Calu3 (cell line): ENCODE measurements at regions not wholly inside any gene's neighbourhood (a gene's known extent, or its start where the extent isn't known, plus 50 kb on each side); places are given as distances from the start of the nearest gene placed in this dataset.

Experiments used
- BruUV-seq: library from RNA; stranded (reverse); fragments of 400-500 nt; replicated peaks from 2 replicates; lab custom pipeline; 2021; lab: Mats Ljungman, UMichigan
- CTCF ChIA-PET: fragments of 300-600 bp; sonication (Branson Sonifier 250); formaldehyde crosslinking; loops from one replicate; lab custom pipeline; 2022; ENCODE audit warnings: antibody characterized with exemption; lab: Charles Lee
- DNase-seq: peaks from one replicate; pipeline ENCODE4 v3.0.0; 2022
- H3K27ac Mint-ChIP-seq: one replicate; pipeline ENCODE4 v1.8.0; 2022; ENCODE audit warnings: mixed read lengths; ENCODE audit not compliant: unreplicated experiment
- H3K27me3 Mint-ChIP-seq: one replicate; pipeline ENCODE4 v1.8.0; 2022; ENCODE audit warnings: mixed read lengths; ENCODE audit not compliant: unreplicated experiment
- H3K36me3 Mint-ChIP-seq: one replicate; pipeline ENCODE4 v1.8.0; 2022; ENCODE audit warnings: mild to moderate bottlenecking, moderate library complexity, mixed read lengths; ENCODE audit not compliant: insufficient read depth, unreplicated experiment
- H3K4me1 Mint-ChIP-seq: one replicate; pipeline ENCODE4 v1.8.0; 2022; ENCODE audit warnings: mild to moderate bottlenecking, low read depth, mixed read lengths; ENCODE audit not compliant: unreplicated experiment
- H3K4me3 Mint-ChIP-seq: one replicate; pipeline ENCODE4 v1.8.0; 2022; ENCODE audit warnings: mild to moderate bottlenecking, low read depth, moderate library complexity, mixed read lengths; ENCODE audit not compliant: unreplicated experiment
- H3K9me3 Mint-ChIP-seq: one replicate; pipeline ENCODE4 v1.8.0; 2022; ENCODE audit warnings: low read depth, mixed read lengths; ENCODE audit not compliant: unreplicated experiment
- CTCF ChIP-seq: fragments of 200-600 bp; IDR thresholded peaks from one replicate; pipeline ENCODE4 v1.8.0; 2022; ENCODE audit warnings: antibody characterized with exemption; ENCODE audit not compliant: unreplicated experiment
- intact Hi-C: fragments of 100-400 bp; cut with micrococcal nuclease; formaldehyde crosslinking; loops from one replicate; pipeline ENCODE4 v1.10.0; 2022; ENCODE audit not compliant: unreplicated experiment

GRCh38 chr14:82239223-82239622 is 705.6 kb upstream of the SEL1L start:
- no peak for DNase-seq
- BruUV-seq: no TSS peak
- no peak for TF ChIP-seq CTCF
- Mint-ChIP-seq H3K4me1 (no peaks in the 10 kb centered on the region), H3K9me3 (peaks cover 11% of the 10 kb centered on the region), H3K27ac (no peak overlapping the region), H3K4me3 (no peak overlapping the region), H3K27me3 (no peaks in the 10 kb centered on the region), H3K36me3 (no peaks in the 10 kb centered on the region)
- intact Hi-C loops: no loop called here
- CTCF ChIA-PET: no interaction called here

- intact Hi-C loops: no loop called here
- Mint-ChIP-seq H3K9me3 (peaks cover 11% of the 10 kb centered on the region), H3K4me1 (no peaks in the 10 kb centered on the region), H3K36me3 (no peaks in the 10 kb centered on the region), H3K27me3 (no peaks in the 10 kb centered on the region), H3K4me3 (no peak overlapping the region), H3K27ac (no peak overlapping the region)
- no peak for TF ChIP-seq CTCF
- CTCF ChIA-PET: no interaction called here
- no TSS peak for BruUV-seq
- DNase-seq: no peak
Observed at GRCh38 chr14:82244791-82245190, 711.1 kb upstream of the SEL1L start.

GRCh38 chr14:82251494-82251893 is 717.8 kb upstream of the SEL1L start:
- no peak overlapping the region for H3K4me3 Mint-ChIP-seq
- no peaks in the 10 kb centered on the region for H3K27me3 Mint-ChIP-seq
- no peak overlapping the region for H3K27ac Mint-ChIP-seq
- peaks cover 9% of the 10 kb centered on the region for H3K9me3 Mint-ChIP-seq
- H3K4me1 Mint-ChIP-seq: no peaks in the 10 kb centered on the region
- intact Hi-C loops: no loop called here
- CTCF ChIA-PET: no interaction called here
- no peak for DNase-seq
- TF ChIP-seq CTCF: no peak
- H3K36me3 Mint-ChIP-seq: no peaks in the 10 kb centered on the region
- no TSS peak for BruUV-seq

GRCh38 chr14:82270286-82270685 is 736.6 kb upstream of the SEL1L start:
- intact Hi-C loops: no loop called here
- no TSS peak for BruUV-seq
- no peak overlapping the region for H3K27ac Mint-ChIP-seq
- DNase-seq: no peak
- TF ChIP-seq CTCF: no peak
- H3K4me3 Mint-ChIP-seq: no peak overlapping the region
- no peaks in the 10 kb centered on the region for H3K36me3 Mint-ChIP-seq
- CTCF ChIA-PET: no interaction called here
- no peaks in the 10 kb centered on the region for H3K4me1 Mint-ChIP-seq
- H3K27me3 Mint-ChIP-seq: no peaks in the 10 kb centered on the region
- peaks cover 11% of the 10 kb centered on the region for H3K9me3 Mint-ChIP-seq

- no TSS peak for BruUV-seq
- no peaks in the 10 kb centered on the region for H3K27me3 Mint-ChIP-seq
- H3K9me3 Mint-ChIP-seq: peaks cover 11% of the 10 kb centered on the region
- no peaks in the 10 kb centered on the region for H3K4me1 Mint-ChIP-seq
- no peak overlapping the region for H3K4me3 Mint-ChIP-seq
- CTCF ChIA-PET: no interaction called here
- TF ChIP-seq CTCF: no peak
- no peak overlapping the region for H3K27ac Mint-ChIP-seq
- no peaks in the 10 kb centered on the region for H3K36me3 Mint-ChIP-seq
- intact Hi-C loops: no loop called here
- no peak for DNase-seq
Observed at GRCh38 chr14:82298811-82299210, 765.2 kb upstream of the SEL1L start.
